Fibroblast of lung (primary cell): ENCODE measurements at regions not wholly inside any gene's neighbourhood (a gene's known extent, or its start where the extent isn't known, plus 50 kb on each side); places are given as distances from the start of the nearest gene placed in this dataset.

Experiments
- DNase-seq, 2 donors: peaks; one replicate each; pipeline versions ENCODE4 v3.0.0 to v3.0.0-alpha.2; 2010; ENCODE audit warnings: low read depth in 2 of 2
- H2AFZ ChIP-seq: 2 replicates; pipeline ENCODE4 v1.5.1; 2012; ENCODE audit warnings: low read length, control low read depth, inconsistent platforms
- H3K27ac ChIP-seq: 2 replicates; pipeline ENCODE4 v1.5.1; 2011; ENCODE audit warnings: low read length, control low read depth; ENCODE audit not compliant: insufficient read depth
- H3K27me3 ChIP-seq: 2 replicates; pipeline ENCODE4 v1.5.1; 2011; ENCODE audit warnings: mild to moderate bottlenecking, low read length; ENCODE audit not compliant: control insufficient read depth, insufficient read depth
- H3K36me3 ChIP-seq: 2 replicates; pipeline ENCODE4 v1.5.1; 2011; ENCODE audit warnings: low read length; ENCODE audit not compliant: control insufficient read depth, insufficient read depth
- H3K4me1 ChIP-seq: 2 replicates; pipeline ENCODE4 v1.5.1; 2011; ENCODE audit warnings: low read length; ENCODE audit not compliant: control insufficient read depth, insufficient read depth; ENCODE audit errors: extremely low read depth
- H3K4me2 ChIP-seq: 2 replicates; pipeline ENCODE4 v1.5.1; 2011; ENCODE audit warnings: low read length, control low read depth; ENCODE audit not compliant: insufficient read depth; ENCODE audit errors: extremely low read depth
- H3K4me3 ChIP-seq, 4 experiments: fragments of 200-600 bp in 1 of 4; sonication (generic) in 1 of 4; replicated peaks in 1 of 4; 2 replicates each; pipeline ENCODE4 v1.5.1; 2011 to 2016; ENCODE audit warnings: low read length in 4 of 4, low read depth in 3 of 4, mild to moderate bottlenecking in 3 of 4, control low read depth in 2 of 4, inconsistent platforms in 1 of 4, mixed read lengths in 1 of 4; ENCODE audit not compliant: insufficient read depth in 1 of 4; ENCODE audit errors: control extremely low read depth in 1 of 4
- H3K79me2 ChIP-seq: 2 replicates; pipeline ENCODE4 v1.5.1; 2012; ENCODE audit warnings: mild to moderate bottlenecking, low read length, inconsistent platforms; ENCODE audit not compliant: control insufficient read depth, insufficient read depth
- H3K9ac ChIP-seq: 2 replicates; pipeline ENCODE4 v1.5.1; 2011; ENCODE audit warnings: mild to moderate bottlenecking, low read length, control low read depth; ENCODE audit not compliant: insufficient read depth
- H3K9me3 ChIP-seq: 2 replicates; pipeline ENCODE4 v1.5.1; 2012; ENCODE audit warnings: low read depth, low read length; ENCODE audit not compliant: control insufficient read depth, insufficient read depth
- H4K20me1 ChIP-seq: 2 replicates; pipeline ENCODE4 v1.5.1; 2011; ENCODE audit warnings: low read length; ENCODE audit not compliant: control insufficient read depth, insufficient read depth; ENCODE audit errors: extremely low read depth
- EZH2 ChIP-seq: IDR thresholded peaks from 2 replicates; pipeline ENCODE4 v1.5.1; 2012; ENCODE audit warnings: low read length, control low read depth, mild to moderate bottlenecking; ENCODE audit errors: missing control alignments
- TF ChIP-seq, protein P1 (sequence below), 2 donors: IDR thresholded peaks in 1 of 2; conservative IDR thresholded peaks in 1 of 2; 1 replicate in 1 of 2; 2 replicates in 1 of 2; pipeline ENCODE4 v1.5.1; 2011 to 2012; ENCODE audit warnings: low read length in 2 of 2, control low read depth in 1 of 2, inconsistent platforms in 1 of 2, low read depth in 1 of 2, mild to moderate bottlenecking in 1 of 2

DNA sequence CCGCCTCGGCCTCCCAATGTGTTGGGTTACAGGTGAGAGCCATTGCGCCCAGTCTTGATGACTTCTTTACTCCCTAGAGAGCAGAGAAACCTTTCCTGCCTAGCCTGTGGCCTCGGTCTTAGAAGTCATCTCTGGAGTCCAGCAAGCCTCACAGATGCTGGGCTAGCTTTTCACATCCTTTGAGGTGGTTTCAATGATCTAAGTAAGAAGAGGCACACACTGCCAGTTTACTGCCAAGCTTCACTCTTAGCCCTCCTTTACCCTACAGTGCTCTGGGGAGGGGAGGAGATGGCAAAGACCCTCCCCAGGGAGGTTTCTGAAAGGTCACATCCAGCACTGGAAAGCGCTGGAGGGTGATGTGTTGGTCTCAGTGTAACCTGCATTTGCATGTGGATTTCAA, 304.8 kb downstream of the PCNX1 start:
- no peak overlapping the region for H3K4me3 ChIP-seq
- no peak overlapping the region for H3K9ac ChIP-seq
- H3K4me2 ChIP-seq, result no peak overlapping the region
- DNase-seq, result no peak
- H4K20me1 ChIP-seq, result no peaks in the 10 kb centered on the region
- no peak overlapping the region for H2AFZ ChIP-seq
- no peaks in the 10 kb centered on the region for H3K9me3 ChIP-seq
- H3K79me2 ChIP-seq, result no peaks in the 10 kb centered on the region
- TF ChIP-seq, protein P1, sequence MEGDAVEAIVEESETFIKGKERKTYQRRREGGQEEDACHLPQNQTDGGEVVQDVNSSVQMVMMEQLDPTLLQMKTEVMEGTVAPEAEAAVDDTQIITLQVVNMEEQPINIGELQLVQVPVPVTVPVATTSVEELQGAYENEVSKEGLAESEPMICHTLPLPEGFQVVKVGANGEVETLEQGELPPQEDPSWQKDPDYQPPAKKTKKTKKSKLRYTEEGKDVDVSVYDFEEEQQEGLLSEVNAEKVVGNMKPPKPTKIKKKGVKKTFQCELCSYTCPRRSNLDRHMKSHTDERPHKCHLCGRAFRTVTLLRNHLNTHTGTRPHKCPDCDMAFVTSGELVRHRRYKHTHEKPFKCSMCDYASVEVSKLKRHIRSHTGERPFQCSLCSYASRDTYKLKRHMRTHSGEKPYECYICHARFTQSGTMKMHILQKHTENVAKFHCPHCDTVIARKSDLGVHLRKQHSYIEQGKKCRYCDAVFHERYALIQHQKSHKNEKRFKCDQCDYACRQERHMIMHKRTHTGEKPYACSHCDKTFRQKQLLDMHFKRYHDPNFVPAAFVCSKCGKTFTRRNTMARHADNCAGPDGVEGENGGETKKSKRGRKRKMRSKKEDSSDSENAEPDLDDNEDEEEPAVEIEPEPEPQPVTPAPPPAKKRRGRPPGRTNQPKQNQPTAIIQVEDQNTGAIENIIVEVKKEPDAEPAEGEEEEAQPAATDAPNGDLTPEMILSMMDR (conservative IDR thresholded peaks at IDR 0.05 in 1 of 2, IDR thresholded peaks at IDR 0.05 in 1 of 2; ENCODE audit: low read depth in 1 of 2, low read length in 2 of 2), result no peak
- no peak for TF ChIP-seq EZH2
- H3K36me3 ChIP-seq, result no peaks in the 10 kb centered on the region
- no peaks in the 10 kb centered on the region for H3K27me3 ChIP-seq
- H3K4me1 ChIP-seq, result no peaks in the 10 kb centered on the region
- H3K27ac ChIP-seq, result no peak overlapping the region

DNA sequence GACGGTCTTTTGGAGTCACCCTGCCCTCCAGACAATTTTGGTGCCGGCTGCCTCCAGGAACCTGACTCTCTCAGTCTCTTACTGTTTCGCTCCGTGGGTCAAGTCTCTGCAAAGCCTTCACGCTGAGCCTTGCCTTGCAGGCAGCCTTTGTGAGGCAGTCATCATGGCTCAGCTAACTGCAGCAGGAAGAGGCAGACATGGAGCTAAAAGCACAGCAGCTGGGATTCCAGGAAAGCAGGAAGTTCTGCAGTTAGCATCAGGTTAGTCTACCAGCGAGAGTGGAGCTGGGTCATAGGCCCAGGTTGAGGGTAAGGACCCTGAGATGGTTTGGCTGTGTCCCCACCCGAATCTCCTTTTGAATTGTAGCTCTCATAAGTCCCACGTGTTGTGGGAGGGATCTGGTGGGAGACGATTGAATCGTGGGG, 305.4 kb downstream of the PCNX1 start:
- no peak for DNase-seq
- Histone ChIP-seq H3K4me1 (no peaks in the 10 kb centered on the region), H3K9ac (no peak overlapping the region), H3K4me3 (no peak overlapping the region), H3K4me2 (no peak overlapping the region), H2AFZ (no peak overlapping the region), H4K20me1 (no peaks in the 10 kb centered on the region), H3K9me3 (no peaks in the 10 kb centered on the region), H3K79me2 (no peaks in the 10 kb centered on the region), H3K27me3 (no peaks in the 10 kb centered on the region), H3K36me3 (no peaks in the 10 kb centered on the region), H3K27ac (no peak overlapping the region)
- TF ChIP-seq EZH2, result no peak
- TF ChIP-seq, protein P1 (conservative IDR thresholded peaks at IDR 0.05 in 1 of 2, IDR thresholded peaks at IDR 0.05 in 1 of 2; ENCODE audit: low read depth in 1 of 2, low read length in 2 of 2), result no peak

DNA sequence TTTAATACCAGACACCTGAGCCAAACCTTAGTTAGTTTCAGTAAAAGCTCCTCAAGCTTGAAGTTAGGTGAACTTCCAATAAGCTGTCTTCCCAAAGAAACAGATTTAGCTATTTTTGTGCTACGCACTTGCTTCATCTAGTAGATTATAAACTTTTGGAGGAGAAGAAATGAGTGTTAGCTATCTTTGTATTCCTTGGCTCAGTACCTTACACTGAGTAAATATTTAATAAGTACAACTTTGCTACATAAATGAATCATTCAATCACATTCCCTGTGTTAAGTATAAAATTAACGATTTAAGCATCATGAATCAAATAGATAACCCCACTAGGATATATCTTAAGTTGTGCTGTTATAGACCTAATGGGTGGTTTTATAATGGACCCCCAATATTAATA, 307.0 kb downstream of the PCNX1 start:
- no peaks in the 10 kb centered on the region for H3K79me2 ChIP-seq
- H3K36me3 ChIP-seq, result no peaks in the 10 kb centered on the region
- no peak overlapping the region for H3K9ac ChIP-seq
- no peak overlapping the region for H3K4me3 ChIP-seq
- no peak overlapping the region for H3K27ac ChIP-seq
- no peak for TF ChIP-seq EZH2
- TF ChIP-seq, protein P1 (conservative IDR thresholded peaks at IDR 0.05 in 1 of 2, IDR thresholded peaks at IDR 0.05 in 1 of 2; ENCODE audit: low read depth in 1 of 2, low read length in 2 of 2), result no peak
- no peak overlapping the region for H3K4me2 ChIP-seq
- H3K9me3 ChIP-seq, result no peaks in the 10 kb centered on the region
- no peaks in the 10 kb centered on the region for H3K4me1 ChIP-seq
- no peak overlapping the region for H2AFZ ChIP-seq
- DNase-seq, result no peak
- no peaks in the 10 kb centered on the region for H4K20me1 ChIP-seq
- no peaks in the 10 kb centered on the region for H3K27me3 ChIP-seq
